Thyroid gland (tissue), 4 donors: ENCODE measurements at regions not wholly inside any gene's neighbourhood (a gene's known extent, or its start where the extent isn't known, plus 50 kb on each side); places are given as distances from the start of the nearest gene placed in this dataset.
"Not testable (repeated sequence)": the region's sequence is repeated elsewhere in the genome, so short reads cannot be mapped to it uniquely, and the experiment has no call there.

ENCODE experiments used
- DNase-seq, 2 donors: peaks; one replicate each; pipeline ENCODE4 v3.0.0-alpha.2; 2019
- H3K27ac ChIP-seq, 3 donors: fragments of 200-600 bp; sonication (generic); 1 replicate in 2 of 3; 2 replicates in 1 of 3; pipeline ENCODE4 v1.5.1; 2016 to 2019; ENCODE audit warnings: mild to moderate bottlenecking in 1 of 3, moderate library complexity in 1 of 3
- H3K27me3 ChIP-seq: fragments of 200-600 bp; sonication (generic); one replicate; pipeline ENCODE4 v1.5.1; 2019
- H3K36me3 ChIP-seq, 2 donors: fragments of 200-600 bp; sonication (generic); one replicate each; pipeline ENCODE4 v1.5.1; 2016 to 2019
- H3K4me1 ChIP-seq, 2 donors: fragments of 200-600 bp; sonication (generic); one replicate each; pipeline ENCODE4 v1.5.1; 2017 to 2019
- H3K4me3 ChIP-seq, 3 donors: fragments of 200-600 bp; sonication (generic); replicated peaks in 1 of 3; 1 replicate in 2 of 3; 2 replicates in 1 of 3; pipeline ENCODE4 v1.5.1; 2016; ENCODE audit warnings: mild to moderate bottlenecking in 1 of 3
- H3K9me3 ChIP-seq: fragments of 200-600 bp; sonication (generic); one replicate; pipeline ENCODE4 v1.5.1; 2017
- POLR2A ChIP-seq, 2 donors: fragments of 450-650 bp; IDR thresholded peaks; one replicate each; pipeline ENCODE4 v1.6.1; 2017; ENCODE audit warnings: antibody characterized with exemption in 2 of 2, mild to moderate bottlenecking in 2 of 2, moderate library complexity in 1 of 2
- WGBS, 2 donors: methylation state at CpG; one replicate each; pipeline ENCODE4 v1.1.5; 2017; 5-methylcytosine and 5-hydroxymethylcytosine counted together
- intact Hi-C: fragments of 100-400 bp; cut with DNase I; formaldehyde crosslinking; loops from one replicate; pipeline ENCODE4 v1.15.1; 2023
- TF ChIP-seq, protein P1 (sequence below), 6 experiments: fragments of 200-600 bp in 3 of 6; fragments of 450-650 bp in 3 of 6; sonication (generic) in 3 of 6; IDR thresholded peaks; one replicate each; pipeline ENCODE4 v1.5.1; 2016 to 2019; ENCODE audit warnings: antibody characterized with exemption in 6 of 6, mild to moderate bottlenecking in 2 of 6, inconsistent platforms in 1 of 6, moderate library complexity in 1 of 6

GRCh38 chr4:62510228-62510627 is 1310.1 kb downstream of the ADGRL3 start:
- no peaks in the 10 kb centered on the region for H3K27me3 ChIP-seq
- intact Hi-C loops: no loop called here
- no peak overlapping the region for H3K4me3 ChIP-seq
- no peaks in the 10 kb centered on the region for H3K4me1 ChIP-seq
- WGBS, 2 donors: 82 to 93% methylated on average over 13 of the region's 13 CpGs
- TF ChIP-seq, protein P1, sequence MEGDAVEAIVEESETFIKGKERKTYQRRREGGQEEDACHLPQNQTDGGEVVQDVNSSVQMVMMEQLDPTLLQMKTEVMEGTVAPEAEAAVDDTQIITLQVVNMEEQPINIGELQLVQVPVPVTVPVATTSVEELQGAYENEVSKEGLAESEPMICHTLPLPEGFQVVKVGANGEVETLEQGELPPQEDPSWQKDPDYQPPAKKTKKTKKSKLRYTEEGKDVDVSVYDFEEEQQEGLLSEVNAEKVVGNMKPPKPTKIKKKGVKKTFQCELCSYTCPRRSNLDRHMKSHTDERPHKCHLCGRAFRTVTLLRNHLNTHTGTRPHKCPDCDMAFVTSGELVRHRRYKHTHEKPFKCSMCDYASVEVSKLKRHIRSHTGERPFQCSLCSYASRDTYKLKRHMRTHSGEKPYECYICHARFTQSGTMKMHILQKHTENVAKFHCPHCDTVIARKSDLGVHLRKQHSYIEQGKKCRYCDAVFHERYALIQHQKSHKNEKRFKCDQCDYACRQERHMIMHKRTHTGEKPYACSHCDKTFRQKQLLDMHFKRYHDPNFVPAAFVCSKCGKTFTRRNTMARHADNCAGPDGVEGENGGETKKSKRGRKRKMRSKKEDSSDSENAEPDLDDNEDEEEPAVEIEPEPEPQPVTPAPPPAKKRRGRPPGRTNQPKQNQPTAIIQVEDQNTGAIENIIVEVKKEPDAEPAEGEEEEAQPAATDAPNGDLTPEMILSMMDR (IDR thresholded peaks at IDR 0.05): no peak
- no peak for TF ChIP-seq POLR2A (IDR thresholded peaks at IDR 0.05)
- H3K36me3 ChIP-seq: no peaks in the 10 kb centered on the region
- H3K9me3 ChIP-seq: no peaks in the 10 kb centered on the region
- H3K27ac ChIP-seq: no peak overlapping the region
- no peak for DNase-seq

DNA sequence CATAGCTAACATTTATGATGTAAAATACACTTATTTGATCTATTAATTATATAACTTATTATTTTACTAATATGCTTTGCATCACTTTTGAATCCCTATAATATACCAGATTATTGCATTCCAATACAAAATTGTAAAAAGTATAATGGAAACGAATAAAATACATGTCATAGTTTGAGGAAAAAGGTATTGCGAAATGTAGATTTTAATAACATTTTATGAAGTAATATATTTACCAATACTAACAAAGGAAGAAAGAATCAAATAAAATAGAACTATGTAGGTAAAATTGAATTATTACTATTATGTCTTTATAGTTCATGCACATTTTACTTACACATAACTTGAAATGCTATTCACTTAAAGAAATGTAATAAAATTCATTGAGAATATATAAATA is 1300.2 kb downstream of the ADGRL3 start:
- Histone ChIP-seq H3K4me1 (no peaks in the 10 kb centered on the region), H3K27me3 (no peaks in the 10 kb centered on the region), H3K36me3 (no peaks in the 10 kb centered on the region), H3K4me3 (no peak overlapping the region), H3K9me3 (no peaks in the 10 kb centered on the region), H3K27ac (no peak overlapping the region)
- TF ChIP-seq, protein P1 (IDR thresholded peaks at IDR 0.05): no peak
- TF ChIP-seq POLR2A (IDR thresholded peaks at IDR 0.05): no peak
- 89 to 95% methylated on average over 2 of the region's 2 CpGs for WGBS, 2 donors
- DNase-seq: no peak
- intact Hi-C loops: no loop called here

DNA sequence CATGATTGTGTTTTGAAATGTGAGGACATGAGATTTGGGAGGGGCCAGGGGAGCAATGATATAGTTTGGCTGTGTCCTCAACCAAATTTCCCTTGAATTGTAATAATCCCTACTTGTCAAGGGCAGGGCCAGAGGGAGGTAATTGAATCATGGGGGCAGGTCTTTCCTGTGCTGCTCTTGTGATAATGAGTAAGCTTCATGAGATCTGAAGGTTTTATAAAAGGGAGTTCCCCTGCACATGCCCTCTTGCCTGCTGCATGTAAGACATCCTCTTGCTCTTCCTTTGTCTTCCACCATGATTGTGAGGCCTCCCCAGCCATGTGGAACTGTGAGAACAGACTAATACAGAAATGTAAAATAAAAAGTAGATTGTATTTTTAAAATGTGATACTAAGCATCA is 1294.9 kb downstream of the ADGRL3 start:
- Histone ChIP-seq H3K27ac (no peak overlapping the region), H3K9me3 (no peaks in the 10 kb centered on the region), H3K27me3 (no peaks in the 10 kb centered on the region), H3K4me1 (no peaks in the 10 kb centered on the region), H3K4me3 (no peak overlapping the region), H3K36me3 (no peaks in the 10 kb centered on the region)
- intact Hi-C loops: no loop called here
- no peak for DNase-seq
- TF ChIP-seq POLR2A (IDR thresholded peaks at IDR 0.05): no peak
- TF ChIP-seq, protein P1 (IDR thresholded peaks at IDR 0.05): no peak

DNA sequence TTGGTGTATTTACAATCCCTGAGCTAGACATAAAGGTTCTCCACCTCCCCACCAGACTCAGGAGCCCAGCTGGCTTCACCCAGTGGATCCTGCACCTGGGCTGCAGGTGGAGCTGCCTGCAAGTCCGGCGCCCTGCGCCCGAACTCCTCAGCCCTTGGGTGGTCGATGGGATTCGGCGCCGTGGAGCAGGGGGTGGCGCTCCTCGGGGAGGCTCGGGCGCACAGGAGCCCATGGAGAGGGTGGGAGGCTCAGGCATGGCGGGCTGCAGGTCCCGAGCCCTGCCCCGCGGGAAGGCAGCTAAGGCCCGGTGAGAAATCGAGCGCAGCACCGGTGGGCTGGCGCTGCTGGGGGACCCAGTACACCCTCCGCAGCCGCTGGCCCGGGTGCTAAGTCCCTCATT is 1291.6 kb downstream of the ADGRL3 start:
- H3K36me3 ChIP-seq, H3K4me1 ChIP-seq, H3K27ac ChIP-seq, H3K9me3 ChIP-seq, H3K4me3 ChIP-seq, H3K27me3 ChIP-seq, DNase-seq, intact Hi-C loops: not testable (repeated sequence)
- WGBS, 2 donors: 96% methylated on average over 21 of the region's 24 CpGs; no CpG with 5 or more reads in 1 of the 2 donors

- intact Hi-C loops: no loop called here
- H3K27ac ChIP-seq: no peak overlapping the region
- no peaks in the 10 kb centered on the region for H3K36me3 ChIP-seq
- H3K27me3 ChIP-seq: no peaks in the 10 kb centered on the region
- TF ChIP-seq POLR2A (IDR thresholded peaks at IDR 0.05): no peak
- TF ChIP-seq, protein P1 (IDR thresholded peaks at IDR 0.05): no peak
- WGBS, 2 donors: 87 to 90% methylated on average over 1 of the region's 1 CpG
- H3K9me3 ChIP-seq: no peaks in the 10 kb centered on the region
- H3K4me1 ChIP-seq: no peaks in the 10 kb centered on the region
- H3K4me3 ChIP-seq: no peak overlapping the region
- no peak for DNase-seq
These were observed 1290.5 kb downstream of the ADGRL3 start for GRCh38 chr4:62490635-62491034.

DNA sequence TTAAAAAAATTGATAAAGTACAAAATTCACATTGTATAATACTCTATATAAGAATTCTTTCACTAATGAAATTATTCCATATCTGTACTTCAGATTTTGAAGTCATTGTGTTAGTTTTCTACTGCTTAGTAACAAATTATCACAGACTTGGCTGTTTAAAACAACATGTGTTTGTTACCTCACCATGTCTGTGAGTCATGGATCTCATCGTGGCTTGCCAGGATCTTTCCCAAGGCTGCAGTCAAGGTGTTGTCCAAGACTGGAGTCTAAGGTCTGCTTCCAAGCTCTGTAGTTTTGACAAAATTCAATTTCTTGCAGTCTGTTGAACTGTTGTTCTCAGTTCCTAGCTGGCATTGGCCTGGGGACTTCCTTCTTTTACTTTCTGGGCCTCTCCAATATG is 1286.9 kb downstream of the ADGRL3 start:
- H3K4me1 ChIP-seq: no peaks in the 10 kb centered on the region
- no peak for DNase-seq
- no peaks in the 10 kb centered on the region for H3K36me3 ChIP-seq
- 79 to 81% methylated on average over 1 of the region's 1 CpG for WGBS, 2 donors
- TF ChIP-seq, protein P1 (IDR thresholded peaks at IDR 0.05): no peak
- no peak for TF ChIP-seq POLR2A (IDR thresholded peaks at IDR 0.05)
- no peak overlapping the region for H3K27ac ChIP-seq
- H3K4me3 ChIP-seq: no peak overlapping the region
- no peaks in the 10 kb centered on the region for H3K9me3 ChIP-seq
- intact Hi-C loops: no loop called here
- H3K27me3 ChIP-seq: no peaks in the 10 kb centered on the region
